Muscle layer of duodenum (tissue), 2 donors: ENCODE measurements at regions not wholly inside any gene's neighbourhood (a gene's known extent, or its start where the extent isn't known, plus 50 kb on each side); places are given as distances from the start of the nearest gene placed in this dataset.
A peak's percentile ranks its signal among the peaks of the same experiment; 100 is the strongest.

ENCODE experiments used
- H3K27ac ChIP-seq: one replicate; pipeline ENCODE4 v1.7.0; 2013; ENCODE audit warnings: mild to moderate bottlenecking, low read length
- H3K27me3 ChIP-seq: one replicate; pipeline ENCODE4 v1.7.0; 2013; ENCODE audit warnings: low read depth, mild to moderate bottlenecking, control low read depth, low read length
- H3K36me3 ChIP-seq, 2 donors: one replicate each; pipeline ENCODE4 v1.7.0; 2013; ENCODE audit warnings: low read length in 2 of 2, control low read depth in 1 of 2, mild to moderate bottlenecking in 1 of 2; ENCODE audit not compliant: insufficient read depth in 2 of 2, control insufficient read depth in 1 of 2
- H3K4me1 ChIP-seq, 2 donors: one replicate each; pipeline ENCODE4 v1.7.0; 2013; ENCODE audit warnings: low read length in 2 of 2, mild to moderate bottlenecking in 2 of 2, control low read depth in 1 of 2, moderate library complexity in 1 of 2; ENCODE audit not compliant: insufficient read depth in 2 of 2, control insufficient read depth in 1 of 2
- H3K4me3 ChIP-seq, 2 donors: one replicate each; pipeline ENCODE4 v1.7.0; 2013; ENCODE audit warnings: low read length in 2 of 2, low read depth in 1 of 2, mild to moderate bottlenecking in 1 of 2
- H3K9me3 ChIP-seq, 2 donors: one replicate each; pipeline ENCODE4 v1.7.0; 2013; ENCODE audit warnings: low read length in 2 of 2, control low read depth in 1 of 2, mild to moderate bottlenecking in 1 of 2; ENCODE audit not compliant: control insufficient read depth in 1 of 2
- donor health status: healthy.

GRCh38 chr12:69052613-69053408 lies 119.8 kb upstream of the CPM start:
- no peak overlapping the region for H3K27ac ChIP-seq
- no peaks in the 10 kb centered on the region for H3K27me3 ChIP-seq
- H3K4me1 ChIP-seq, result no peaks in the 10 kb centered on the region
- H3K4me3 ChIP-seq, result no peak overlapping the region
- H3K9me3 ChIP-seq, result no peaks in the 10 kb centered on the region
- no peaks in the 10 kb centered on the region for H3K36me3 ChIP-seq

GRCh38 chr12:69054343-69055056 lies 121.5 kb upstream of the CPM start:
- no peaks in the 10 kb centered on the region for H3K27me3 ChIP-seq
- no peaks in the 10 kb centered on the region for H3K9me3 ChIP-seq
- H3K36me3 ChIP-seq, result no peaks in the 10 kb centered on the region
- H3K27ac ChIP-seq, result no peak overlapping the region
- no peak overlapping the region for H3K4me3 ChIP-seq
- H3K4me1 ChIP-seq, result no peaks in the 10 kb centered on the region

GRCh38 chr12:69055280-69055679 lies 122.3 kb upstream of the CPM start:
- no peak overlapping the region for H3K27ac ChIP-seq

GRCh38 chr12:69055706-69056105 lies 122.7 kb upstream of the CPM start:
- Histone ChIP-seq H3K27ac (no peak overlapping the region), H3K27me3 (no peaks in the 10 kb centered on the region), H3K36me3 (no peaks in the 10 kb centered on the region), H3K9me3 (no peaks in the 10 kb centered on the region), H3K4me1 (no peaks in the 10 kb centered on the region), H3K4me3 (no peak overlapping the region)

More at GRCh38 chr12:69055280-69055679, 122.3 kb upstream of the CPM start:
- Histone ChIP-seq H3K9me3 (no peaks in the 10 kb centered on the region), H3K4me3 (no peak overlapping the region), H3K4me1 (no peaks in the 10 kb centered on the region), H3K36me3 (no peaks in the 10 kb centered on the region), H3K27me3 (no peaks in the 10 kb centered on the region)

- no peak overlapping the region for H3K27ac ChIP-seq
These were observed 124.0 kb upstream of the CPM start for GRCh38 chr12:69056743-69057515.

GRCh38 chr12:69057742-69058141 lies 124.8 kb upstream of the CPM start:
- H3K27ac ChIP-seq, result no peak overlapping the region
- no peaks in the 10 kb centered on the region for H3K27me3 ChIP-seq
- no peaks in the 10 kb centered on the region for H3K4me1 ChIP-seq
- H3K4me3 ChIP-seq, result no peak overlapping the region
- H3K9me3 ChIP-seq, result no peaks in the 10 kb centered on the region
- no peaks in the 10 kb centered on the region for H3K36me3 ChIP-seq

More at GRCh38 chr12:69056743-69057515, 124.0 kb upstream of the CPM start:
- H3K36me3 ChIP-seq, result no peaks in the 10 kb centered on the region
- no peaks in the 10 kb centered on the region for H3K4me1 ChIP-seq
- no peaks in the 10 kb centered on the region for H3K9me3 ChIP-seq
- no peaks in the 10 kb centered on the region for H3K27me3 ChIP-seq
- H3K4me3 ChIP-seq, result no peak overlapping the region

- no peaks in the 10 kb centered on the region for H3K27me3 ChIP-seq
- H3K4me1 ChIP-seq, result no peaks in the 10 kb centered on the region
- no peak overlapping the region for H3K4me3 ChIP-seq
- H3K27ac ChIP-seq, result no peak overlapping the region
- no peaks in the 10 kb centered on the region for H3K36me3 ChIP-seq
- no peaks in the 10 kb centered on the region for H3K9me3 ChIP-seq
These were observed 126.8 kb upstream of the CPM start for GRCh38 chr12:69059465-69060457.

GRCh38 chr12:69061574-69061973 lies 128.6 kb upstream of the CPM start:
- no peak overlapping the region for H3K27ac ChIP-seq
- H3K36me3 ChIP-seq, result no peaks in the 10 kb centered on the region
- H3K4me3 ChIP-seq, result no peak overlapping the region
- H3K27me3 ChIP-seq, result no peaks in the 10 kb centered on the region
- H3K9me3 ChIP-seq, result no peaks in the 10 kb centered on the region
- H3K4me1 ChIP-seq, result no peaks in the 10 kb centered on the region

GRCh38 chr12:69062621-69063237 lies 129.8 kb upstream of the CPM start:
- peak overlapping the region; percentile 46 for H3K27ac ChIP-seq
- no peak overlapping the region for H3K4me3 ChIP-seq
- H3K4me1 ChIP-seq, result no peaks in the 10 kb centered on the region
- no peaks in the 10 kb centered on the region for H3K36me3 ChIP-seq
- no peaks in the 10 kb centered on the region for H3K27me3 ChIP-seq
- no peaks in the 10 kb centered on the region for H3K9me3 ChIP-seq

GRCh38 chr12:69064734-69065443 lies 131.9 kb upstream of the CPM start:
- H3K4me3 ChIP-seq, result no peak overlapping the region
- H3K9me3 ChIP-seq, result no peaks in the 10 kb centered on the region
- H3K36me3 ChIP-seq, result no peaks in the 10 kb centered on the region
- H3K27me3 ChIP-seq, result no peaks in the 10 kb centered on the region
- no peak overlapping the region for H3K27ac ChIP-seq
- no peaks in the 10 kb centered on the region for H3K4me1 ChIP-seq
